Muscle layer of duodenum (tissue), 2 donors: ENCODE measurements at regions not wholly inside any gene's neighbourhood (a gene's known extent, or its start where the extent isn't known, plus 50 kb on each side); places are given as distances from the start of the nearest gene placed in this dataset.

ENCODE experiments used
- H3K27ac ChIP-seq: one replicate; pipeline ENCODE4 v1.7.0; 2013; ENCODE audit warnings: mild to moderate bottlenecking, low read length
- H3K27me3 ChIP-seq: one replicate; pipeline ENCODE4 v1.7.0; 2013; ENCODE audit warnings: low read depth, mild to moderate bottlenecking, control low read depth, low read length
- H3K36me3 ChIP-seq, 2 donors: one replicate each; pipeline ENCODE4 v1.7.0; 2013; ENCODE audit warnings: low read length in 2 of 2, control low read depth in 1 of 2, mild to moderate bottlenecking in 1 of 2; ENCODE audit not compliant: insufficient read depth in 2 of 2, control insufficient read depth in 1 of 2
- H3K4me1 ChIP-seq, 2 donors: one replicate each; pipeline ENCODE4 v1.7.0; 2013; ENCODE audit warnings: low read length in 2 of 2, mild to moderate bottlenecking in 2 of 2, control low read depth in 1 of 2, moderate library complexity in 1 of 2; ENCODE audit not compliant: insufficient read depth in 2 of 2, control insufficient read depth in 1 of 2
- H3K4me3 ChIP-seq, 2 donors: one replicate each; pipeline ENCODE4 v1.7.0; 2013; ENCODE audit warnings: low read length in 2 of 2, low read depth in 1 of 2, mild to moderate bottlenecking in 1 of 2
- H3K9me3 ChIP-seq, 2 donors: one replicate each; pipeline ENCODE4 v1.7.0; 2013; ENCODE audit warnings: low read length in 2 of 2, control low read depth in 1 of 2, mild to moderate bottlenecking in 1 of 2; ENCODE audit not compliant: control insufficient read depth in 1 of 2
- donor health status: healthy.

GRCh38 chr7:84529480-84530205 is 335.1 kb upstream of the SEMA3A start:
- peak overlapping the region; percentile 4 for H3K27ac ChIP-seq
- H3K27me3 ChIP-seq = no peaks in the 10 kb centered on the region
- peaks cover 0 to 6% of the 10 kb centered on the region in 2 donors for H3K4me1 ChIP-seq
- no peak overlapping the region for H3K4me3 ChIP-seq
- no peaks in the 10 kb centered on the region for H3K36me3 ChIP-seq
- H3K9me3 ChIP-seq = no peaks in the 10 kb centered on the region

- no peaks in the 10 kb centered on the region for H3K36me3 ChIP-seq
- no peaks in the 10 kb centered on the region for H3K9me3 ChIP-seq
- H3K27ac ChIP-seq = peak overlapping the region; percentile 4
- H3K4me3 ChIP-seq = no peak overlapping the region
- H3K27me3 ChIP-seq = no peaks in the 10 kb centered on the region
- H3K4me1 ChIP-seq = peaks cover 0 to 6% of the 10 kb centered on the region in 2 donors
Observed at GRCh38 chr7:84528756-84529479, 334.3 kb upstream of the SEMA3A start.

- H3K4me1 ChIP-seq = peaks cover 0 to 4% of the 10 kb centered on the region in 2 donors
- H3K4me3 ChIP-seq = no peak overlapping the region
- no peak overlapping the region for H3K27ac ChIP-seq
- H3K36me3 ChIP-seq = no peaks in the 10 kb centered on the region
- peaks cover 0 to 3% of the 10 kb centered on the region in 2 donors for H3K9me3 ChIP-seq
- no peaks in the 10 kb centered on the region for H3K27me3 ChIP-seq
Observed at GRCh38 chr7:84524714-84525694, 330.4 kb upstream of the SEMA3A start.

GRCh38 chr7:84513061-84513460 is 318.5 kb upstream of the SEMA3A start:
- no peaks in the 10 kb centered on the region for H3K36me3 ChIP-seq
- no peak overlapping the region for H3K4me3 ChIP-seq
- H3K9me3 ChIP-seq = no peaks in the 10 kb centered on the region
- H3K27ac ChIP-seq = peak overlapping the region; percentile 56
- H3K27me3 ChIP-seq = no peaks in the 10 kb centered on the region
- H3K4me1 ChIP-seq = peaks cover 0 to 4% of the 10 kb centered on the region in 2 donors

- Histone ChIP-seq H3K36me3 (no peaks in the 10 kb centered on the region), H3K4me3 (no peak overlapping the region), H3K4me1 (peaks cover 0 to 4% of the 10 kb centered on the region in 2 donors), H3K9me3 (no peaks in the 10 kb centered on the region), H3K27ac (no peak overlapping the region), H3K27me3 (no peaks in the 10 kb centered on the region)
Observed at GRCh38 chr7:84512055-84512454, 317.5 kb upstream of the SEMA3A start.

- Histone ChIP-seq H3K4me3 (no peak overlapping the region), H3K27ac (peak overlapping the region; percentile 20), H3K27me3 (no peaks in the 10 kb centered on the region), H3K4me1 (peaks cover 0 to 4% of the 10 kb centered on the region in 2 donors), H3K36me3 (no peaks in the 10 kb centered on the region), H3K9me3 (no peaks in the 10 kb centered on the region)
Observed at GRCh38 chr7:84510505-84510904, 315.9 kb upstream of the SEMA3A start.

GRCh38 chr7:84509522-84509921 is 314.9 kb upstream of the SEMA3A start:
- H3K27me3 ChIP-seq = no peaks in the 10 kb centered on the region
- no peaks in the 10 kb centered on the region for H3K9me3 ChIP-seq
- H3K27ac ChIP-seq = no peak overlapping the region
- no peak overlapping the region for H3K4me3 ChIP-seq
- peaks cover 0 to 4% of the 10 kb centered on the region in 2 donors for H3K4me1 ChIP-seq
- no peaks in the 10 kb centered on the region for H3K36me3 ChIP-seq

GRCh38 chr7:84508606-84509005 is 314.0 kb upstream of the SEMA3A start:
- Histone ChIP-seq H3K27me3 (no peaks in the 10 kb centered on the region), H3K4me3 (no peak overlapping the region), H3K9me3 (no peaks in the 10 kb centered on the region), H3K36me3 (no peaks in the 10 kb centered on the region), H3K4me1 (peaks cover 0 to 4% of the 10 kb centered on the region in 2 donors), H3K27ac (no peak overlapping the region)

GRCh38 chr7:84507529-84507928 is 312.9 kb upstream of the SEMA3A start:
- Histone ChIP-seq H3K27me3 (no peaks in the 10 kb centered on the region), H3K9me3 (no peaks in the 10 kb centered on the region)

GRCh38 chr7:84506151-84506550 is 311.6 kb upstream of the SEMA3A start:
- Histone ChIP-seq H3K36me3 (no peaks in the 10 kb centered on the region), H3K4me3 (no peak overlapping the region), H3K4me1 (peaks cover 0 to 9% of the 10 kb centered on the region in 2 donors), H3K27me3 (no peaks in the 10 kb centered on the region), H3K27ac (no peak overlapping the region), H3K9me3 (no peaks in the 10 kb centered on the region)

More at GRCh38 chr7:84507529-84507928, 312.9 kb upstream of the SEMA3A start:
- Histone ChIP-seq H3K4me3 (no peak overlapping the region), H3K4me1 (peaks cover 0 to 6% of the 10 kb centered on the region in 2 donors), H3K27ac (no peak overlapping the region), H3K36me3 (no peaks in the 10 kb centered on the region)

GRCh38 chr7:84502239-84502638 is 307.6 kb upstream of the SEMA3A start:
- H3K4me1 ChIP-seq = peaks cover 0 to 11% of the 10 kb centered on the region in 2 donors
- no peaks in the 10 kb centered on the region for H3K27me3 ChIP-seq
- H3K4me3 ChIP-seq = no peak overlapping the region
- H3K27ac ChIP-seq = no peak overlapping the region
- H3K9me3 ChIP-seq = no peaks in the 10 kb centered on the region
- H3K36me3 ChIP-seq = no peaks in the 10 kb centered on the region
